Activated CD8-positive, alpha-beta T cell treated with anti-CD3 and anti-CD28 coated beads for 36 hours (primary cell): ENCODE measurements at regions not wholly inside any gene's neighbourhood (a gene's known extent, or its start where the extent isn't known, plus 50 kb on each side); places are given as distances from the start of the nearest gene placed in this dataset.

Experiments
- ATAC-seq: fragments of 200-7000 bp; cut with Tn5 transposase; one replicate; pipeline ENCODE4 v1.10.0; 2021; ENCODE audit warnings: mild to moderate bottlenecking, moderate library complexity
- CTCF ChIA-PET: fragments of 350-600 bp; sonication (Branson Sonifier 250); formaldehyde crosslinking; loops from one replicate; lab custom pipeline; 2021; ENCODE audit warnings: antibody characterized with exemption; lab: Charles Lee
- POLR2A ChIA-PET: fragments of 350-600 bp; sonication (Branson Sonifier 250); formaldehyde crosslinking; loops from one replicate; lab custom pipeline; 2021; ENCODE audit warnings: antibody characterized with exemption; lab: Charles Lee
- DNase-seq: peaks from one replicate; pipeline ENCODE4 v3.0.0-alpha.2; 2020
- H3K27ac Mint-ChIP-seq: one replicate; pipeline ENCODE4 v1.8.0; 2021; ENCODE audit warnings: mild to moderate bottlenecking, mixed read lengths
- H3K27me3 Mint-ChIP-seq: one replicate; pipeline ENCODE4 v1.8.0; 2021; ENCODE audit warnings: mixed read lengths
- H3K36me3 Mint-ChIP-seq: one replicate; pipeline ENCODE4 v1.8.0; 2021; ENCODE audit warnings: low read depth, mixed read lengths
- H3K4me1 Mint-ChIP-seq: one replicate; pipeline ENCODE4 v1.8.0; 2021; ENCODE audit warnings: low read depth, mixed read lengths
- H3K4me3 Mint-ChIP-seq: one replicate; pipeline ENCODE4 v1.8.0; 2021; ENCODE audit warnings: mild to moderate bottlenecking, moderate library complexity, mixed read lengths
- H3K9me3 Mint-ChIP-seq: one replicate; pipeline ENCODE4 v1.8.0; 2021; ENCODE audit warnings: mixed read lengths
- intact Hi-C: fragments of 100-400 bp; cut with micrococcal nuclease; formaldehyde crosslinking; loops from one replicate; pipeline ENCODE4 v1.10.0; 2022
- TF ChIP-seq, protein P1 (sequence below): fragments of 200-600 bp; IDR thresholded peaks from one replicate; pipeline ENCODE4 v1.8.0; 2022; ENCODE audit warnings: antibody characterized with exemption, mild to moderate bottlenecking

DNA sequence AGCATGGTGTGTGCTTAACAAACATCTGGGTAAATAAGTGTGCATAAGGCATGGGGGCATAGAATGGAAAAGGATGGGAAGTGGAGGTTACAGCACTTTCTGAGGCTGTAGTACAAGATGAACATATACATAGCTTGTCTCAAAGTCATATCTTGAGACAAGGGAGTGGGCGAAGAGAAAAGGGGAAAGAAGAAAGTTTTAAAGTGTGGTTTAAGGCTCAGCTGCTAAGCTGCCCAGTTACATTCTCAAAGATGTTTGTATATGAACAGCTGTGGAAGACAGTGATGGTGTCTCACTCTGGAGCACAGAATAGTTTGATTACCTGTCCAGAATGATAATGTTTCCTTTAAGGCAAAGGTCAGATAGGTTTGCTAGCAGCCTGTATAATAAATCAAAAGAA, 61.9 kb upstream of the LANCL2 start:
- Mint-ChIP-seq H3K27me3 (peaks cover 10% of the 10 kb centered on the region), H3K4me3 (no peak overlapping the region), H3K27ac (no peak overlapping the region), H3K36me3 (no peaks in the 10 kb centered on the region), H3K4me1 (peaks cover 5% of the 10 kb centered on the region), H3K9me3 (no peaks in the 10 kb centered on the region)
- intact Hi-C loops, result no loop called here
- DNase-seq, result no peak
- TF ChIP-seq, protein P1, sequence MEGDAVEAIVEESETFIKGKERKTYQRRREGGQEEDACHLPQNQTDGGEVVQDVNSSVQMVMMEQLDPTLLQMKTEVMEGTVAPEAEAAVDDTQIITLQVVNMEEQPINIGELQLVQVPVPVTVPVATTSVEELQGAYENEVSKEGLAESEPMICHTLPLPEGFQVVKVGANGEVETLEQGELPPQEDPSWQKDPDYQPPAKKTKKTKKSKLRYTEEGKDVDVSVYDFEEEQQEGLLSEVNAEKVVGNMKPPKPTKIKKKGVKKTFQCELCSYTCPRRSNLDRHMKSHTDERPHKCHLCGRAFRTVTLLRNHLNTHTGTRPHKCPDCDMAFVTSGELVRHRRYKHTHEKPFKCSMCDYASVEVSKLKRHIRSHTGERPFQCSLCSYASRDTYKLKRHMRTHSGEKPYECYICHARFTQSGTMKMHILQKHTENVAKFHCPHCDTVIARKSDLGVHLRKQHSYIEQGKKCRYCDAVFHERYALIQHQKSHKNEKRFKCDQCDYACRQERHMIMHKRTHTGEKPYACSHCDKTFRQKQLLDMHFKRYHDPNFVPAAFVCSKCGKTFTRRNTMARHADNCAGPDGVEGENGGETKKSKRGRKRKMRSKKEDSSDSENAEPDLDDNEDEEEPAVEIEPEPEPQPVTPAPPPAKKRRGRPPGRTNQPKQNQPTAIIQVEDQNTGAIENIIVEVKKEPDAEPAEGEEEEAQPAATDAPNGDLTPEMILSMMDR, result no peak
- ChIA-PET CTCF (interaction anchor here (0.9 to 1.8 kb wide), 2 partner anchors 48 to 112 kb away, joined by 3 to 5 read pairs; no protein-coding TSS in a partner anchor), POLR2A (interaction anchor here (0.6 kb wide), 1 partner anchor 47 kb away, joined by 3 read pairs; no protein-coding TSS in a partner anchor)
- ATAC-seq, result no peak

DNA sequence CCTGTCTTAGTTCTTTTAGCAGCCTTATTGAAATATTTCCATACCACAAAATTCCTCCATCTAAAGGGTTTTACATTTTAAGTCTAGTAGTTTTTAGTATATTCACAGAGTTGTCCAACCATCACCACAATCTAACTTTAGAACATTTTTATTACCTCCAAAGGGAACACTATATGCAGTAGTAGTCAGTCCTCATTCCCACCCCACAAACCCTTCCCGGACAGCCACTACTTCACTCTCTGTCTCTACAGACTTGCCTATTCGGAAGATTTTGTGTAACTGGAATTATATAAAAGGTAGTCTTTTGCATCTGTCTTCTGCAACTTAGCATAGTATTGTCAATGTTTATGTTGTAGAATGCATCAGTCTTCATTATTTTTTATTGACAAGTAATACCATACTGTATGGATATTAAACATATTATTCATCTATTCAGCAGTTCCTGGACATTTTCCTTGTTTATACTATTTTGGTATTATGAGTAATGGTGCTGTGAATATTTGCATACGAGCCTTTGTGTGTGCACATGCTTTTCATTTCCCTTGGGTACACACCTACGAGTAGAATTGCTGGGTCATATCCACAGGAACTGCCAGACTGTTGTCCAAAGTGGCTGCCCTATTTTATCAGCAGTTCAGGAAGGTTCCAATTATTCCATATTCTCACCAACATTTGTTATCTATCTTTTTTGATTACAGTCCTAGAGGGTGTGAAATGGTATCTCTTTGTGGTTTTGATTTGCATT, 60.9 kb upstream of the LANCL2 start:
- Mint-ChIP-seq H3K4me1 (peaks cover 14% of the 10 kb centered on the region), H3K27me3 (peaks cover 10% of the 10 kb centered on the region), H3K27ac (no peak overlapping the region), H3K36me3 (no peaks in the 10 kb centered on the region), H3K4me3 (no peak overlapping the region), H3K9me3 (no peaks in the 10 kb centered on the region)
- ATAC-seq (no peak), DNase-seq (no peak)
- ChIA-PET POLR2A (no interaction called here), CTCF (no interaction called here)
- intact Hi-C loops, result no loop called here
- TF ChIP-seq, protein P1, result no peak

DNA sequence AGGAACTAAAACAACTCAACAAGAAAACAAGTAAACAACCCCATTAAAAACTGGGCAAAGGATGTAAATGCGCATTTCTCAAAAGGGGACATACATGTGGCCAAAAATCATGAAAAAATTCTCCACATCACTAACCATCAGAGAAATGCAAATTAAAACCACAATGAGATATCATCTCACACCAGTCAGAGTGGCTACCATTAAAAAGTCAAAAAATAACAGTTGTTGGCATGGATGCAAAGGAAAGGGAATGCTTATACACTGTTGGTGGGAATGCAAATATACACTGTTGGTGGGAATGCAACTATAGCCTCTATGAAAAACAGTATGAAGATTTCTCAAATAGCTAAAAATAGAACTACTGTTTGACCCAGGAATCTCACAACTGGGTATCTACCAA, 60.0 kb upstream of the LANCL2 start:
- Mint-ChIP-seq H3K27me3 (peaks cover 10% of the 10 kb centered on the region), H3K36me3 (no peaks in the 10 kb centered on the region), H3K27ac (no peak overlapping the region), H3K4me1 (peaks cover 24% of the 10 kb centered on the region), H3K4me3 (no peak overlapping the region), H3K9me3 (no peaks in the 10 kb centered on the region)
- ChIA-PET POLR2A (no interaction called here), CTCF (no interaction called here)
- intact Hi-C loops, result loop anchor here (5.0 kb wide), 2 partner anchors 42 to 62 kb away; partner anchors contain the start of gene LANCL2
- DNase-seq, result no peak
- TF ChIP-seq, protein P1, result no peak
- no peak for ATAC-seq

DNA sequence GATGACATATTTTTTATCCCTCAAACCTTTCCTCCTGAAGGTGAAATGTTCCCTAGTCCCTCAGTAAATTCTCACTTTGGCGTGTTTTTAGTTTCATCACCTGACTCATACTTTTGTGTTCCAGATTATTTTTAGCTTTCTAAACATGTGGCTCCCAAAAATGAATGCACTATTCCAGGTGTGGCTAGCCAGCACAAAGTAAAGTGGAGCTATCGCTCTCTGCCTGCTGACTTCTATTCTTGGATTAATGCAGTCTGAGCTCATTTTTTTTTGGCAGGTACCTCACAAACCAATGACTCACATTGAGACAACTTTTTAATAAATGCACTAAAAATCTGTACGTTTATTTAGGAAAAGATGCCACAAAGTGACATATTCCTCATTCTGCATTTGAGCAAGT, 58.8 kb upstream of the LANCL2 start:
- H3K4me3 Mint-ChIP-seq, result no peak overlapping the region
- ChIA-PET POLR2A (interaction anchor here (2.2 kb wide), 1 partner anchor 60 kb away, joined by 6 read pairs; no protein-coding TSS in a partner anchor), CTCF (interaction anchor here (0.7 to 3.7 kb wide), 3 partner anchors 18 to 51 kb away, joined by 3 to 17 read pairs (median 6); no protein-coding TSS in a partner anchor)
- H3K27ac Mint-ChIP-seq, result no peak overlapping the region
- intact Hi-C loops, result loop anchor here (5.0 kb wide), 2 partner anchors 41 to 61 kb away; partner anchors contain the start of gene LANCL2
- TF ChIP-seq, protein P1, result no peak
- H3K4me1 Mint-ChIP-seq, result peaks cover 28% of the 10 kb centered on the region
- no peaks in the 10 kb centered on the region for H3K36me3 Mint-ChIP-seq
- no peak for DNase-seq
- peaks cover 10% of the 10 kb centered on the region for H3K27me3 Mint-ChIP-seq
- ATAC-seq, result no peak
- H3K9me3 Mint-ChIP-seq, result no peaks in the 10 kb centered on the region
